Lower leg skin (tissue), 3 donors: ENCODE measurements at regions not wholly inside any gene's neighbourhood (a gene's known extent, or its start where the extent isn't known, plus 50 kb on each side); places are given as distances from the start of the nearest gene placed in this dataset.

ENCODE experiments used
- CTCF ChIP-seq, 3 donors: fragments of 450-650 bp; IDR thresholded peaks; one replicate each; pipeline ENCODE4 v1.5.1; 2016; ENCODE audit warnings: antibody characterized with exemption in 3 of 3, mild to moderate bottlenecking in 3 of 3, moderate library complexity in 2 of 3
- POLR2A ChIP-seq, 2 donors: fragments of 450-650 bp; IDR thresholded peaks; one replicate each; pipeline ENCODE4 v1.6.1; 2016 to 2017; ENCODE audit warnings: antibody characterized with exemption in 2 of 2, mild to moderate bottlenecking in 1 of 2, moderate library complexity in 1 of 2

GRCh38 chr2:23294238-23294637, 90.7 kb upstream of the KLHL29 start:
- TF ChIP-seq CTCF (IDR thresholded peaks at IDR 0.05) (no peak), POLR2A (IDR thresholded peaks at IDR 0.05) (no peak)
